ENCODE measurements at regions not wholly inside any gene's neighbourhood (a gene's known extent, or its start where the extent isn't known, plus 50 kb on each side); places are given as distances from the start of the nearest gene placed in this dataset.
"Not testable (repeated sequence)": the region's sequence is repeated elsewhere in the genome, so short reads cannot be mapped to it uniquely, and the experiment has no call there.

DNA sequence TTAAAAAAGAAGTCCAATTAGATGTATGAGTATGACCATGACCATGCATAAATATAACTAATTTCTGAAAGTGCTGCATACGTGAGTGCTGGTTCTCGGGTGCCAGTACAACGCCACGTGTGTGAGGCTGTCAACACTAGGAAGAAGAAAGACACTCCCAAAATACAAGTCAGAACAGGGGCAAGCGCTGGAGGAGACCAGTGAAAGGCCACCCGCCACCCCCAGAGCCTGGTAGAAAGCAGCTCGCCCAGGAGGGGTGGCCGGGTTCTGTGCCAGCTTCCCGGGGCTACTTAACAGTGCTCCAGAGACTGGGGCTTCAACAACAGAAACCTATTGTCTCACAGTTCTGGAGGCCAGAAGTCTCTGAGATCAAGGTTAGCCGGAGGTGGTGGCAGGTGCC is 147.6 kb downstream of the RTP5 start:
- Histone ChIP-seq H3K27ac (ENCODE audit: low read length) (no peak overlapping the region), H3K36me3 (ENCODE audit: control insufficient read depth in 2 of 2, extremely low read depth in 1 of 2, insufficient read depth in 1 of 2, low read length in 1 of 2) (no peaks in the 10 kb centered on the region), H3K27me3 (replicated peaks in 1 of 2; ENCODE audit: control insufficient read depth in 2 of 2, extremely low read depth in 1 of 2, insufficient read depth in 2 of 2, low read length in 1 of 2) (peaks cover 0 to 22% of the 10 kb centered on the region in 2 experiments), H3K9me3 (no peaks in the 10 kb centered on the region), H3K4me3 (ENCODE audit: control insufficient read depth in 1 of 2, extremely low read depth in 1 of 2, low read length in 1 of 2) (no peak overlapping the region), H3K4me1 (ENCODE audit: control insufficient read depth in 1 of 2, extremely low read depth in 1 of 2, insufficient read depth in 2 of 2, low read length in 2 of 2) (no peaks in the 10 kb centered on the region)
- Mint-ChIP-seq H3K36me3 (no peaks in the 10 kb centered on the region), H3K4me1 (peaks cover 3 to 5% (median 3%) of the 10 kb centered on the region in 3 donors), H3K27ac (no peak overlapping the region), H3K27me3 (peaks cover 3 to 9% of the 10 kb centered on the region in 2 donors), H3K9me3 (no peaks in the 10 kb centered on the region), H3K4me3 (no peak overlapping the region)
- ATAC-seq (replicated peaks in 1 of 4) (no peak), DNase-seq (no peak)
- ChIA-PET POLR2A (no interaction called here), CTCF (no interaction called here)
- WGBS (ENCODE audit: insufficient coverage), result 89% methylated on average over 8 of the region's 10 CpGs

DNA sequence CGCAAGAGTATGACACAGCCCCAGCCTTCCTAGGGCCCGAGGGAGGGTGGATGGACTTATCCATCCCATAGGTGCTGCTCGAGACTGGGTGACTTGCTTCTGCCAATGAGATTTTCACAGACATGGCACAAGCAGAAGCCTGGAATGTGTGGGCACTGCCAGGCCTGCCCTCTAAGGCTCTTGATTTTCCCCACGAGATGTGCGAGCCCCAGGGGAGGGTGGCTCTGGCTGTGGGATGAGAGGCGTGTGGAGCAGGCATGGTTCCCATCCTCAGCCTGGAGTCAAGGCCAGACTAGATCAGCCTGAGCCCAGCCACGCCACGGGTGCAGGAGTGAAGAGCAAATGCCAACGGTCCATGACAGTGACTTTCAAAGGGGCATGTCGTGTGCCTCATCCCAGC is 148.9 kb downstream of the RTP5 start:
- H3K9me3 ChIP-seq; POLR2A ChIA-PET; DNase-seq; H3K27ac Mint-ChIP-seq; H3K4me1 Mint-ChIP-seq; H3K4me3 Mint-ChIP-seq; ATAC-seq (replicated peaks in 1 of 4); H3K4me3 ChIP-seq (ENCODE audit: control insufficient read depth in 1 of 2, extremely low read depth in 1 of 2, low read length in 1 of 2); H3K4me1 ChIP-seq (ENCODE audit: control insufficient read depth in 1 of 2, extremely low read depth in 1 of 2, insufficient read depth in 2 of 2, low read length in 2 of 2); H3K9me3 Mint-ChIP-seq; H3K27ac ChIP-seq (ENCODE audit: low read length); H3K36me3 Mint-ChIP-seq; CTCF ChIA-PET; H3K36me3 ChIP-seq (ENCODE audit: control insufficient read depth in 2 of 2, extremely low read depth in 1 of 2, insufficient read depth in 1 of 2, low read length in 1 of 2): not testable (repeated sequence)
- H3K27me3 Mint-ChIP-seq, result peaks cover 3 to 22% of the 10 kb centered on the region in 2 donors
- H3K27me3 ChIP-seq (replicated peaks in 1 of 2; ENCODE audit: control insufficient read depth in 2 of 2, extremely low read depth in 1 of 2, insufficient read depth in 2 of 2, low read length in 1 of 2), result peaks cover 0 to 30% of the 10 kb centered on the region in 2 experiments
- WGBS (ENCODE audit: insufficient coverage), result 94% methylated on average over 6 of the region's 10 CpGs

GRCh38 chr2:242019344-242019743 is 149.8 kb downstream of the RTP5 start:
- ATAC-seq (replicated peaks in 1 of 4), result no peak
- no peak overlapping the region for H3K27ac ChIP-seq (ENCODE audit: low read length)
- H3K9me3 Mint-ChIP-seq, result no peaks in the 10 kb centered on the region
- CTCF ChIA-PET, result interaction anchor here in 1 of 2 donors (0.7 kb wide), 1 partner anchor 298 kb away, joined by 5 read pairs; no protein-coding TSS in a partner anchor
- peaks cover 3 to 5% (median 3%) of the 10 kb centered on the region in 3 donors for H3K4me1 Mint-ChIP-seq
- 83% methylated on average over 11 of the region's 11 CpGs for WGBS (ENCODE audit: insufficient coverage)
- H3K27ac Mint-ChIP-seq, result no peak overlapping the region
- no peaks in the 10 kb centered on the region for H3K9me3 ChIP-seq
- H3K27me3 ChIP-seq (replicated peaks in 1 of 2; ENCODE audit: control insufficient read depth in 2 of 2, extremely low read depth in 1 of 2, insufficient read depth in 2 of 2, low read length in 1 of 2), result peaks cover 0 to 35% of the 10 kb centered on the region in 2 experiments
- H3K27me3 Mint-ChIP-seq, result peaks cover 3 to 23% of the 10 kb centered on the region in 2 donors
- no peak overlapping the region for H3K4me3 Mint-ChIP-seq
- H3K4me3 ChIP-seq (ENCODE audit: control insufficient read depth in 1 of 2, extremely low read depth in 1 of 2, low read length in 1 of 2), result no peak overlapping the region
- H3K36me3 ChIP-seq (ENCODE audit: control insufficient read depth in 2 of 2, extremely low read depth in 1 of 2, insufficient read depth in 1 of 2, low read length in 1 of 2), result no peaks in the 10 kb centered on the region
- H3K4me1 ChIP-seq (ENCODE audit: control insufficient read depth in 1 of 2, extremely low read depth in 1 of 2, insufficient read depth in 2 of 2, low read length in 2 of 2), result no peaks in the 10 kb centered on the region
- no peak for DNase-seq
- H3K36me3 Mint-ChIP-seq, result peaks cover 14% of the 10 kb centered on the region
- POLR2A ChIA-PET, result no interaction called here

DNA sequence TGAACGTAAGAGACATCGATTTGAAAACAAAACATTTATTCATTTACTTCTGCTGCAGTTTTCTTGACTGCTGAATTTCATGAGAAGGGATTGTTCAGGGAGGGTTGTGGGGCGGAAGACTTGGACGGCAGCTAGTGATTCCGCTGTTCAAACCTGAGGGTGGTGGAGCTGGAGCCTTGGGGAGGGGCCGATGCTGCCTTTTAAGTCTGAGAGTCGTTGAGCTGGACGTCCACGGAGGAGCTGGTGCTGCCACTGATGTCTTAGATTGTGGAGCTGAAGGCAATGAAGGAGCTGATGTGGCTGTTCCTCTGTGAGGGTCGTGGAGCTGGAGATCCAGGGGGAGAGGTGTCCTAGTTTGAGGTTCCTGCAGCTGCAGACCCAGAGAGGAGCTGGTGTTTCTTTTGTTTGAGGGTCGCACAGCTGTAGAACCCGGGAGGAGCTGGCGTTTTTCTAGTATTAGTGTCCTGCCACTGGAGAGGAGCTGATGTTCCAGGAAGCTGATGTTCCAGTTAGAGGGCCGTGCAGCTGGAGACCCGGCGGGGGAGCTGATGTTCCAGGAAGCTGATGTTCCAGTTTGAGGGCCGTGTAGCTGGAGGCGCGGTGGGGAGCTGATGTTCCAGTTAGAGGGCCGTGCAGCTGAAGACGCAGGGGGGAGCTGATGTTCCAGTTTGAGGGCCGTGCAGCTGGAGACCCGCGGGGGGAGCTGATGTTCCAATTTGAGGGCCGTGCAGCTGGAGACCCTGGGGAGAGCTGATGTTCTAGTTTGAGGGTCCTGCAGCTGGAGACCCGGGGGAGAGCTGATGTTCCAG is 150.9 kb downstream of the RTP5 start:
- H3K9me3 ChIP-seq, result no peaks in the 10 kb centered on the region
- Mint-ChIP-seq H3K27me3 (peaks cover 0 to 33% of the 10 kb centered on the region in 2 donors), H3K4me3 (no peak overlapping the region), H3K9me3 (no peaks in the 10 kb centered on the region), H3K4me1 (peaks cover 3 to 5% (median 3%) of the 10 kb centered on the region in 3 donors), H3K36me3 (peaks cover 25% of the 10 kb centered on the region), H3K27ac (no peak overlapping the region)
- ChIA-PET POLR2A (interaction anchor here in 1 of 2 donors (0.5 kb wide), 1 partner anchor 96 kb away, joined by 3 read pairs; no protein-coding TSS in a partner anchor), CTCF (no interaction called here)
- DNase-seq, result peak in 1 of 35 experiments; percentile 17
- H3K4me3 ChIP-seq (ENCODE audit: control insufficient read depth in 1 of 2, extremely low read depth in 1 of 2, low read length in 1 of 2), result no peak overlapping the region
- no peak overlapping the region for H3K27ac ChIP-seq (ENCODE audit: low read length)
- no peak for ATAC-seq (replicated peaks in 1 of 4)
- no peaks in the 10 kb centered on the region for H3K36me3 ChIP-seq (ENCODE audit: control insufficient read depth in 2 of 2, extremely low read depth in 1 of 2, insufficient read depth in 1 of 2, low read length in 1 of 2)
- H3K27me3 ChIP-seq (replicated peaks in 1 of 2; ENCODE audit: control insufficient read depth in 2 of 2, extremely low read depth in 1 of 2, insufficient read depth in 2 of 2, low read length in 1 of 2), result peaks cover 0 to 44% of the 10 kb centered on the region in 2 experiments
- 50% methylated on average over 24 of the region's 26 CpGs for WGBS (ENCODE audit: insufficient coverage)
- no peaks in the 10 kb centered on the region for H3K4me1 ChIP-seq (ENCODE audit: control insufficient read depth in 1 of 2, extremely low read depth in 1 of 2, insufficient read depth in 2 of 2, low read length in 2 of 2)

GRCh38 chr2:242022550-242023290 is 153.2 kb downstream of the RTP5 start:
- Mint-ChIP-seq H3K27ac (peak overlapping the region in 1 of 2 donors; percentile 41), H3K27me3 (peaks cover 0 to 40% of the 10 kb centered on the region in 2 donors), H3K36me3 (peaks cover 44% of the 10 kb centered on the region), H3K9me3 (no peaks in the 10 kb centered on the region), H3K4me1 (peaks cover 6 to 10% (median 9%) of the 10 kb centered on the region in 3 donors), H3K4me3 (no peak overlapping the region)
- DNase-seq (no peak), ATAC-seq (replicated peaks in 1 of 4) (no peak)
- Histone ChIP-seq H3K27ac (ENCODE audit: low read length) (no peak overlapping the region), H3K4me1 (ENCODE audit: control insufficient read depth in 1 of 2, extremely low read depth in 1 of 2, insufficient read depth in 2 of 2, low read length in 2 of 2) (no peaks in the 10 kb centered on the region), H3K4me3 (ENCODE audit: control insufficient read depth in 1 of 2, extremely low read depth in 1 of 2, low read length in 1 of 2) (no peak overlapping the region), H3K36me3 (ENCODE audit: control insufficient read depth in 2 of 2, extremely low read depth in 1 of 2, insufficient read depth in 1 of 2, low read length in 1 of 2) (no peaks in the 10 kb centered on the region), H3K9me3 (no peaks in the 10 kb centered on the region), H3K27me3 (replicated peaks in 1 of 2; ENCODE audit: control insufficient read depth in 2 of 2, extremely low read depth in 1 of 2, insufficient read depth in 2 of 2, low read length in 1 of 2) (peaks cover 0 to 44% of the 10 kb centered on the region in 2 experiments)
- WGBS (ENCODE audit: insufficient coverage), result 74% methylated on average over 9 of the region's 12 CpGs
- CTCF ChIA-PET, result no interaction called here
- POLR2A ChIA-PET, result no interaction called here

GRCh38 chr2:242024751-242025355 is 155.3 kb downstream of the RTP5 start:
- Mint-ChIP-seq H3K36me3 (peaks cover 61% of the 10 kb centered on the region), H3K27me3 (peaks cover 0 to 46% of the 10 kb centered on the region in 2 donors), H3K9me3 (no peaks in the 10 kb centered on the region), H3K4me1 (peaks cover 21 to 28% (median 27%) of the 10 kb centered on the region in 3 donors), H3K4me3 (no peak overlapping the region), H3K27ac (peak overlapping the region; percentile 11 to 24)
- no peak for ATAC-seq (replicated peaks in 1 of 4)
- Histone ChIP-seq H3K4me1 (ENCODE audit: control insufficient read depth in 1 of 2, extremely low read depth in 1 of 2, insufficient read depth in 2 of 2, low read length in 2 of 2) (peaks cover 2 to 12% of the 10 kb centered on the region in 2 experiments), H3K27me3 (replicated peaks in 1 of 2; ENCODE audit: control insufficient read depth in 2 of 2, extremely low read depth in 1 of 2, insufficient read depth in 2 of 2, low read length in 1 of 2) (peaks cover 0 to 58% of the 10 kb centered on the region in 2 experiments), H3K27ac (ENCODE audit: low read length) (no peak overlapping the region), H3K36me3 (ENCODE audit: control insufficient read depth in 2 of 2, extremely low read depth in 1 of 2, insufficient read depth in 1 of 2, low read length in 1 of 2) (no peaks in the 10 kb centered on the region), H3K4me3 (ENCODE audit: control insufficient read depth in 1 of 2, extremely low read depth in 1 of 2, low read length in 1 of 2) (no peak overlapping the region), H3K9me3 (no peaks in the 10 kb centered on the region)
- no peak for DNase-seq
- WGBS (ENCODE audit: insufficient coverage), result 87% methylated on average over 18 of the region's 18 CpGs
- CTCF ChIA-PET, result no interaction called here
- POLR2A ChIA-PET, result no interaction called here
